Erythroblast (primary cell): ENCODE measurements at regions not wholly inside any gene's neighbourhood (a gene's known extent, or its start where the extent isn't known, plus 50 kb on each side); places are given as distances from the start of the nearest gene placed in this dataset.

Experiments
- GATA1 ChIP-seq: IDR thresholded peaks from 2 replicates; pipeline ENCODE4 v1.6.1; 2011; ENCODE audit warnings: low read depth, mild to moderate bottlenecking, control low read depth, low read length, moderate library complexity
- POLR2A ChIP-seq: IDR thresholded peaks from 2 replicates; pipeline ENCODE4 v1.6.1; 2011; ENCODE audit warnings: mild to moderate bottlenecking, low read length

- TF ChIP-seq POLR2A = no peak
- no peak for TF ChIP-seq GATA1
These were observed 222.9 kb upstream of the DAAM1 start for GRCh38 chr14:58965601-58966000.
